Glomerular visceral epithelial cell (primary cell): ENCODE measurements at regions not wholly inside any gene's neighbourhood (a gene's known extent, or its start where the extent isn't known, plus 50 kb on each side); places are given as distances from the start of the nearest gene placed in this dataset.
"Not testable (repeated sequence)": the region's sequence is repeated elsewhere in the genome, so short reads cannot be mapped to it uniquely, and the experiment has no call there.

ENCODE experiments used
- DNase-seq: peaks from one replicate; pipeline ENCODE4 v3.0.0-alpha.2; 2016; ENCODE audit errors: extremely low spot score

GRCh38 chr6:19976411-19977129 lies 139.4 kb downstream of the ID4 start:
- no peak for DNase-seq

GRCh38 chr6:19979059-19979458 lies 141.9 kb downstream of the ID4 start:
- no peak for DNase-seq

GRCh38 chr6:19979986-19980385 lies 142.8 kb downstream of the ID4 start:
- no peak for DNase-seq

- no peak for DNase-seq
Measured at GRCh38 chr6:19983374-19983773, 146.2 kb downstream of the ID4 start.

- no peak for DNase-seq
Measured at GRCh38 chr6:19986691-19987438, 149.7 kb downstream of the ID4 start.

GRCh38 chr6:19988555-19988954 lies 151.4 kb downstream of the ID4 start:
- peak; percentile 4 for DNase-seq

GRCh38 chr6:19991176-19991575 lies 154.0 kb downstream of the ID4 start:
- no peak for DNase-seq

- no peak for DNase-seq
Measured at GRCh38 chr6:19994909-19995308, 157.7 kb downstream of the ID4 start.

- DNase-seq = no peak
Measured at GRCh38 chr6:19995575-19996257, 158.5 kb downstream of the ID4 start.

- DNase-seq = no peak
Measured at GRCh38 chr6:19997104-19997503, 159.9 kb downstream of the ID4 start.

GRCh38 chr6:19998541-19998940 lies 161.4 kb downstream of the ID4 start:
- DNase-seq = no peak

- peak; percentile 28 for DNase-seq
Measured at GRCh38 chr6:19999319-20000191, 162.4 kb downstream of the ID4 start.

- DNase-seq = no peak
Measured at GRCh38 chr6:20001286-20001685, 164.1 kb downstream of the ID4 start.

GRCh38 chr6:20006037-20006436 lies 168.9 kb downstream of the ID4 start:
- DNase-seq = no peak

GRCh38 chr6:20008131-20008530 lies 171.0 kb downstream of the ID4 start:
- DNase-seq = no peak

GRCh38 chr6:20013066-20013861 lies 176.1 kb downstream of the ID4 start:
- no peak for DNase-seq

GRCh38 chr6:20014508-20014907 lies 177.3 kb downstream of the ID4 start:
- DNase-seq = no peak

GRCh38 chr6:20020526-20020925 lies 183.4 kb downstream of the ID4 start:
- no peak for DNase-seq

- no peak for DNase-seq
Measured at GRCh38 chr6:20021795-20022194, 184.6 kb downstream of the ID4 start.

GRCh38 chr6:20023549-20024315 lies 186.6 kb downstream of the ID4 start:
- not testable (repeated sequence) for DNase-seq
